GM19324 (cell line): ENCODE measurements at regions not wholly inside any gene's neighbourhood (a gene's known extent, or its start where the extent isn't known, plus 50 kb on each side); places are given as distances from the start of the nearest gene placed in this dataset.
A peak's percentile ranks its signal among the peaks of the same experiment; 100 is the strongest.

Experiments used
- ATAC-seq: cut with Tn5 transposase; IDR thresholded peaks from one replicate; pipeline ENCODE4 v1.9.1; 2021; ENCODE audit warnings: mild to moderate bottlenecking, moderate library complexity; ENCODE audit not compliant: unreplicated experiment, low FRiP score

- ATAC-seq, result no peak
Measured at GRCh38 chr4:155524926-155525455, 141.7 kb upstream of the GUCY1A1 start.

- no peak for ATAC-seq
Measured at GRCh38 chr4:155523358-155523757, 143.3 kb upstream of the GUCY1A1 start.

- ATAC-seq, result no peak
Measured at GRCh38 chr4:155522201-155522600, 144.4 kb upstream of the GUCY1A1 start.

GRCh38 chr4:155521382-155521781 lies 144.6 kb upstream of the MAP9 start:
- no peak for ATAC-seq

GRCh38 chr4:155515444-155516075 lies 138.8 kb upstream of the MAP9 start:
- no peak for ATAC-seq

- no peak for ATAC-seq
Measured at GRCh38 chr4:155514628-155515027, 137.9 kb upstream of the MAP9 start.

- no peak for ATAC-seq
Measured at GRCh38 chr4:155512817-155513216, 136.1 kb upstream of the MAP9 start.

- ATAC-seq, result no peak
Measured at GRCh38 chr4:155512046-155512445, 135.3 kb upstream of the MAP9 start.

- ATAC-seq, result no peak
Measured at GRCh38 chr4:155510771-155511170, 134.0 kb upstream of the MAP9 start.

GRCh38 chr4:155509555-155509954 lies 132.8 kb upstream of the MAP9 start:
- no peak for ATAC-seq

GRCh38 chr4:155506745-155507144 lies 130.0 kb upstream of the MAP9 start:
- ATAC-seq, result no peak

- ATAC-seq, result no peak
Measured at GRCh38 chr4:155505321-155505720, 128.6 kb upstream of the MAP9 start.

GRCh38 chr4:155497306-155497705 lies 120.5 kb upstream of the MAP9 start:
- no peak for ATAC-seq

GRCh38 chr4:155496294-155496626 lies 119.5 kb upstream of the MAP9 start:
- no peak for ATAC-seq

- no peak for ATAC-seq
Measured at GRCh38 chr4:155495572-155496293, 119.0 kb upstream of the MAP9 start.

- ATAC-seq, result no peak
Measured at GRCh38 chr4:155494037-155494718, 117.4 kb upstream of the MAP9 start.

- ATAC-seq, result peak; percentile 98
Measured at GRCh38 chr4:155491336-155492120, 114.8 kb upstream of the MAP9 start.

- no peak for ATAC-seq
Measured at GRCh38 chr4:155489271-155489670, 112.5 kb upstream of the MAP9 start.

GRCh38 chr4:155488691-155489090 lies 111.9 kb upstream of the MAP9 start:
- ATAC-seq, result no peak

GRCh38 chr4:155487210-155487609 lies 110.4 kb upstream of the MAP9 start:
- no peak for ATAC-seq

- no peak for ATAC-seq
Measured at GRCh38 chr4:155481150-155481549, 104.4 kb upstream of the MAP9 start.
